ENCODE measurements at regions not wholly inside any gene's neighbourhood (a gene's known extent, or its start where the extent isn't known, plus 50 kb on each side); places are given as distances from the start of the nearest gene placed in this dataset.
A peak's percentile ranks its signal among the peaks of the same experiment; 100 is the strongest.
"Not testable (repeated sequence)": the region's sequence is repeated elsewhere in the genome, so short reads cannot be mapped to it uniquely, and the experiment has no call there.

- not testable (repeated sequence) for DNase-seq (ENCODE audit: low read depth)
Measured at GRCh38 chr10:71108042-71108441, 104.3 kb upstream of the UNC5B start.

GRCh38 chr10:71112138-71112785 lies 100.1 kb upstream of the UNC5B start:
- no peak for DNase-seq (ENCODE audit: low read depth)

- no peak for DNase-seq (ENCODE audit: low read depth)
Measured at GRCh38 chr10:71116426-71116825, 95.9 kb upstream of the UNC5B start.

- DNase-seq (ENCODE audit: low read depth) = not testable (repeated sequence)
Measured at GRCh38 chr10:71117589-71117988, 94.8 kb upstream of the UNC5B start.

- DNase-seq (ENCODE audit: low read depth) = no peak
Measured at GRCh38 chr10:71123023-71123422, 89.3 kb upstream of the UNC5B start.

GRCh38 chr10:71124921-71125748 lies 87.2 kb upstream of the UNC5B start:
- peak; percentile 90 for DNase-seq (ENCODE audit: low read depth)

GRCh38 chr10:71125749-71126107 lies 86.6 kb upstream of the UNC5B start:
- DNase-seq (ENCODE audit: low read depth) = no peak

- no peak for DNase-seq (ENCODE audit: low read depth)
Measured at GRCh38 chr10:71126432-71126831, 85.9 kb upstream of the UNC5B start.

- no peak for DNase-seq (ENCODE audit: low read depth)
Measured at GRCh38 chr10:71127104-71127503, 85.3 kb upstream of the UNC5B start.

GRCh38 chr10:71127773-71128172 lies 84.6 kb upstream of the UNC5B start:
- DNase-seq (ENCODE audit: low read depth) = no peak

GRCh38 chr10:71128311-71128980 lies 83.9 kb upstream of the UNC5B start:
- no peak for DNase-seq (ENCODE audit: low read depth)

- DNase-seq (ENCODE audit: low read depth) = no peak
Measured at GRCh38 chr10:71131096-71131495, 81.3 kb upstream of the UNC5B start.

- DNase-seq (ENCODE audit: low read depth) = no peak
Measured at GRCh38 chr10:71131508-71132088, 80.8 kb upstream of the UNC5B start.

- peak; percentile 88 for DNase-seq (ENCODE audit: low read depth)
Measured at GRCh38 chr10:71132321-71132810, 80.0 kb upstream of the UNC5B start.

GRCh38 chr10:71133710-71134686 lies 78.4 kb upstream of the UNC5B start:
- no peak for DNase-seq (ENCODE audit: low read depth)

- DNase-seq (ENCODE audit: low read depth) = no peak
Measured at GRCh38 chr10:71134732-71135211, 77.6 kb upstream of the UNC5B start.

- no peak for DNase-seq (ENCODE audit: low read depth)
Measured at GRCh38 chr10:71135236-71135635, 77.1 kb upstream of the UNC5B start.

GRCh38 chr10:71136036-71136721 lies 76.2 kb upstream of the UNC5B start:
- DNase-seq (ENCODE audit: low read depth) = no peak

- no peak for DNase-seq (ENCODE audit: low read depth)
Measured at GRCh38 chr10:71137701-71138100, 74.7 kb upstream of the UNC5B start.

Data from myocyte (in vitro differentiated cells).